IMR-90 (cell line): ENCODE measurements at regions not wholly inside any gene's neighbourhood (a gene's known extent, or its start where the extent isn't known, plus 50 kb on each side); places are given as distances from the start of the nearest gene placed in this dataset.

Source experiments
- ATAC-seq: fragments of 200-7000 bp; cut with Tn5 transposase; 2 replicates; pipeline ENCODE4 v1.9.1; 2020; ENCODE audit warnings: low read depth, mild to moderate bottlenecking, moderate library complexity
- BruUV-seq: library from RNA; stranded (reverse); fragments of 400-500 nt; replicated peaks from 2 replicates; lab custom pipeline; 2021; lab: Mats Ljungman, UMichigan
- CTCF ChIA-PET: fragments of 300-600 bp; formaldehyde crosslinking; extraction: SDS; loops from one replicate; lab custom pipeline; 2021; ENCODE audit warnings: antibody characterized with exemption; lab: Yijun Ruan, JAX
- POLR2A ChIA-PET: fragments of 300-600 bp; sonication (Branson Sonifier 250); formaldehyde crosslinking; loops from one replicate; lab custom pipeline; 2022; ENCODE audit warnings: antibody characterized with exemption; ENCODE audit not compliant: unreplicated experiment; lab: Charles Lee
- DNase-seq: peaks from one replicate; pipeline ENCODE4 v3.0.0; 2013
- H2AFZ ChIP-seq: replicated peaks from 2 replicates; pipeline ENCODE3; 2013; ENCODE audit warnings: low read length, mild to moderate bottlenecking; ENCODE audit not compliant: poor library complexity
- H2AK5ac ChIP-seq: 2 replicates; pipeline ENCODE4 v1.6.1; 2013; ENCODE audit warnings: low read depth, low read length, inconsistent platforms
- H2AK9ac ChIP-seq: replicated peaks from 2 replicates; pipeline ENCODE3; 2013; ENCODE audit warnings: mild to moderate bottlenecking, low read depth, low read length, moderate library complexity; ENCODE audit not compliant: poor library complexity
- H2BK120ac ChIP-seq: 2 replicates; pipeline ENCODE4 v1.6.1; 2013; ENCODE audit warnings: low read depth, low read length, inconsistent platforms
- H2BK15ac ChIP-seq: 3 replicates; pipeline ENCODE4 v1.6.1; 2013; ENCODE audit warnings: low read depth, low read length, inconsistent platforms
- H2BK20ac ChIP-seq: 2 replicates; pipeline ENCODE4 v1.6.1; 2013; ENCODE audit warnings: low read depth, mild to moderate bottlenecking, inconsistent platforms, low read length, moderate library complexity
- H2BK5ac ChIP-seq: 2 replicates; pipeline ENCODE4 v1.6.1; 2013; ENCODE audit warnings: mild to moderate bottlenecking, low read depth, low read length, inconsistent platforms; ENCODE audit not compliant: poor library complexity, severe bottlenecking
- H3K14ac ChIP-seq: replicated peaks from 2 replicates; pipeline ENCODE4 v1.6.1; 2013; ENCODE audit warnings: low read depth, low read length, inconsistent platforms
- H3K18ac ChIP-seq: 2 replicates; pipeline ENCODE4 v1.6.1; 2013; ENCODE audit warnings: low read depth, low read length, control low read depth
- H3K23ac ChIP-seq: 2 replicates; pipeline ENCODE4 v1.6.1; 2013; ENCODE audit warnings: low read depth, low read length, inconsistent platforms
- H3K27ac ChIP-seq: 2 replicates; pipeline ENCODE4 v1.5.1; 2013; ENCODE audit warnings: mild to moderate bottlenecking, control low read depth, low read length; ENCODE audit not compliant: insufficient read depth
- H3K27me3 ChIP-seq: 2 replicates; pipeline ENCODE4 v1.6.1; 2013; ENCODE audit warnings: low read length; ENCODE audit not compliant: control insufficient read depth, insufficient read depth
- H3K36me3 ChIP-seq: 2 replicates; pipeline ENCODE4 v1.6.1; 2013; ENCODE audit warnings: low read length, mixed read lengths; ENCODE audit not compliant: control insufficient read depth, insufficient read depth
- H3K4ac ChIP-seq: 2 replicates; pipeline ENCODE4 v1.6.1; 2013; ENCODE audit warnings: low read depth, low read length, inconsistent platforms
- H3K4me1 ChIP-seq: 2 replicates; pipeline ENCODE4 v1.6.1; 2013; ENCODE audit warnings: low read length, mixed read lengths; ENCODE audit not compliant: control insufficient read depth, insufficient read depth
- H3K4me2 ChIP-seq: 2 replicates; pipeline ENCODE4 v1.6.1; 2013; ENCODE audit warnings: low read depth, mild to moderate bottlenecking, control low read depth, low read length, moderate library complexity
- H3K4me3 ChIP-seq: 2 replicates; pipeline ENCODE4 v1.5.1; 2013; ENCODE audit warnings: low read depth, mild to moderate bottlenecking, control low read depth, low read length, moderate library complexity; ENCODE audit not compliant: insufficient read depth
- H3K56ac ChIP-seq: 2 replicates; pipeline ENCODE4 v1.6.1; 2013; ENCODE audit warnings: low read length, inconsistent platforms; ENCODE audit not compliant: insufficient read depth; ENCODE audit errors: extremely low read depth
- H3K79me1 ChIP-seq, 2 experiments: 2 replicates each; pipeline ENCODE4 v1.6.1; 2013; ENCODE audit warnings: low read length in 2 of 2, inconsistent platforms in 1 of 2, low read depth in 1 of 2
- H3K9ac ChIP-seq: 2 replicates; pipeline ENCODE4 v1.6.1; 2013; ENCODE audit warnings: low read depth, low read length, control low read depth
- H3K9me1 ChIP-seq: 2 replicates; pipeline ENCODE4 v1.6.1; 2013; ENCODE audit warnings: low read length, inconsistent platforms; ENCODE audit not compliant: insufficient read depth
- H3K9me3 ChIP-seq: 2 replicates; pipeline ENCODE4 v1.6.1; 2013; ENCODE audit warnings: low read length; ENCODE audit not compliant: control insufficient read depth, insufficient read depth
- H4K20me1 ChIP-seq: 2 replicates; pipeline ENCODE4 v1.6.1; 2013; ENCODE audit warnings: low read length, inconsistent platforms; ENCODE audit not compliant: insufficient read depth
- H4K5ac ChIP-seq: 2 replicates; pipeline ENCODE4 v1.6.1; 2013; ENCODE audit warnings: mild to moderate bottlenecking, low read depth, low read length, control low read depth
- H4K8ac ChIP-seq, 2 experiments: 2 replicates each; pipeline ENCODE4 v1.6.1; 2013; ENCODE audit warnings: low read depth in 2 of 2, low read length in 2 of 2, control low read depth in 1 of 2, inconsistent platforms in 1 of 2
- H4K91ac ChIP-seq: 2 replicates; pipeline ENCODE4 v1.6.1; 2013; ENCODE audit warnings: low read depth, low read length, inconsistent platforms; ENCODE audit not compliant: insufficient read depth
- BHLHE40 ChIP-seq: fragments of 150-350 bp; IDR thresholded peaks from 2 replicates; pipeline ENCODE4 v1.6.1; 2016; ENCODE audit warnings: mild to moderate bottlenecking, low read depth, low read length
- CEBPB ChIP-seq: IDR thresholded peaks from 2 replicates; pipeline ENCODE4 v1.6.1; 2012; ENCODE audit warnings: low read depth, low read length, improper control_type of control experiment
- CTCF ChIP-seq: conservative IDR thresholded peaks from 2 replicates; pipeline ENCODE4 v1.5.1; 2012; ENCODE audit warnings: mild to moderate bottlenecking, low read depth, low read length, improper control_type of control experiment
- MAFK ChIP-seq: IDR thresholded peaks from 2 replicates; pipeline ENCODE4 v1.6.1; 2012; ENCODE audit warnings: low read depth, low read length, improper control_type of control experiment
- MAZ ChIP-seq: IDR thresholded peaks from 2 replicates; pipeline ENCODE4 v1.6.1; 2012; ENCODE audit warnings: low read depth, mild to moderate bottlenecking, low read length, improper control_type of control experiment, moderate library complexity, borderline replicate concordance
- MXI1 ChIP-seq: IDR thresholded peaks from 2 replicates; pipeline ENCODE4 v1.6.1; 2012; ENCODE audit warnings: low read depth, mild to moderate bottlenecking, low read length, moderate library complexity, borderline replicate concordance
- NFE2L2 ChIP-seq: fragments of 150-350 bp; IDR thresholded peaks from 2 replicates; pipeline ENCODE4 v1.6.1; 2016; ENCODE audit warnings: low read depth, mild to moderate bottlenecking, low read length
- POLR2A ChIP-seq: IDR thresholded peaks from 2 replicates; pipeline ENCODE4 v1.6.1; 2012; ENCODE audit warnings: mild to moderate bottlenecking, low read depth, low read length
- RFX5 ChIP-seq: IDR thresholded peaks from 2 replicates; pipeline ENCODE4 v1.8.0; 2012; ENCODE audit warnings: low read depth, mild to moderate bottlenecking, low read length, moderate library complexity
- SMC3 ChIP-seq: fragments of 150-350 bp; IDR thresholded peaks from 2 replicates; pipeline ENCODE4 v1.6.1; 2016; ENCODE audit warnings: low read depth, mild to moderate bottlenecking, antibody characterized with exemption, low read length, moderate library complexity
- WGBS, 2 experiments: methylation state at CpG; one replicate each; pipeline versions ENCODE4 v1.1.5 to v1.1.7; 2013; ENCODE audit warnings: missing lambda C conversion rate in 2 of 2; ENCODE audit not compliant: insufficient read length in 1 of 2; ENCODE audit errors: extremely low coverage in 2 of 2; 5-methylcytosine and 5-hydroxymethylcytosine counted together
- dilution Hi-C: fragments of 300-500 bp; cut with HindIII; formaldehyde crosslinking; loops from one replicate; pipeline ENCODE4 v1.14.3; 2018; ENCODE audit warnings: low sequenced_read_pairs; ENCODE audit not compliant: unreplicated experiment
- in situ Hi-C: fragments of 300-500 bp; cut with MboI; formaldehyde crosslinking; loops from 3 replicates; pipeline ENCODE4 v1.14.3; 2019; ENCODE audit warnings: low sequenced_read_pairs, inconsistent platforms, mixed read lengths
- intact Hi-C: fragments of 100-400 bp; cut with micrococcal nuclease; formaldehyde crosslinking; loops from 2 replicates; pipeline ENCODE4 v1.10.0; 2022

- ChIA-PET POLR2A (no interaction called here), CTCF (no interaction called here)
- no peak for DNase-seq
- Histone ChIP-seq H2BK20ac (no peak overlapping the region), H4K8ac (no peak overlapping the region), H2AK9ac (no peak overlapping the region), H4K91ac (no peak overlapping the region), H4K5ac (no peak overlapping the region), H3K9ac (no peak overlapping the region), H3K79me1 (no peaks in the 10 kb centered on the region), H2AFZ (no peak overlapping the region), H3K4ac (no peak overlapping the region), H2BK120ac (no peak overlapping the region), H3K27me3 (peaks cover 48% of the 10 kb centered on the region), H3K56ac (no peak overlapping the region), H3K18ac (no peak overlapping the region), H2BK15ac (no peak overlapping the region), H3K9me1 (no peaks in the 10 kb centered on the region), H2AK5ac (no peak overlapping the region), H3K9me3 (no peaks in the 10 kb centered on the region), H3K4me3 (no peak overlapping the region), H4K20me1 (no peaks in the 10 kb centered on the region), H3K4me1 (no peaks in the 10 kb centered on the region), H3K14ac (no peak overlapping the region), H3K4me2 (no peak overlapping the region), H3K36me3 (no peaks in the 10 kb centered on the region), H2BK5ac (no peak overlapping the region), H3K23ac (no peak overlapping the region), H3K27ac (no peak overlapping the region)
- dilution Hi-C loops (no loop called here), intact Hi-C loops (no loop called here), in situ Hi-C loops (no loop called here)
- no TSS peak for BruUV-seq
- ATAC-seq: no peak
- TF ChIP-seq MAZ: no peak
- TF ChIP-seq MXI1: no peak
- TF ChIP-seq BHLHE40: no peak
- TF ChIP-seq CEBPB: no peak
- no peak for TF ChIP-seq MAFK
- no peak for TF ChIP-seq NFE2L2
- TF ChIP-seq SMC3: no peak
- no peak for TF ChIP-seq POLR2A
- no peak for TF ChIP-seq RFX5
- no peak for TF ChIP-seq CTCF
- WGBS, 2 experiments: 65% methylated on average over 5 of the region's 6 CpGs; no CpG with 5 or more reads in 1 of the 2 experiments
Measured at GRCh38 chr22:27183474-27183873, 526.1 kb downstream of the MIAT start.
